Colonic mucosa (tissue), 4 donors: ENCODE measurements at regions not wholly inside any gene's neighbourhood (a gene's known extent, or its start where the extent isn't known, plus 50 kb on each side); places are given as distances from the start of the nearest gene placed in this dataset.

Experiments used
- DNase-seq: peaks from one replicate; pipeline ENCODE4 v3.0.0-alpha.2; 2020
- H3K27ac ChIP-seq: fragments of 200-600 bp; one replicate; pipeline ENCODE4 v1.8.0; 2021
- H3K27me3 ChIP-seq: fragments of 200-600 bp; one replicate; pipeline ENCODE4 v1.8.0; 2021
- H3K36me3 ChIP-seq: fragments of 200-600 bp; one replicate; pipeline ENCODE4 v1.8.0; 2021
- H3K4me1 ChIP-seq: fragments of 200-600 bp; one replicate; pipeline ENCODE4 v1.8.0; 2021; ENCODE audit warnings: mild to moderate bottlenecking
- H3K4me3 ChIP-seq: fragments of 200-600 bp; one replicate; pipeline ENCODE4 v1.8.0; 2021
- H3K9ac ChIP-seq, 2 donors: one replicate each; pipeline ENCODE4 v1.7.0; 2013; ENCODE audit warnings: control low read depth in 2 of 2, low read depth in 2 of 2, low read length in 2 of 2
- H3K9me3 ChIP-seq: fragments of 200-600 bp; one replicate; pipeline ENCODE4 v1.8.0; 2021
- CTCF ChIP-seq: fragments of 200-600 bp; IDR thresholded peaks from one replicate; pipeline ENCODE4 v1.8.0; 2022; ENCODE audit warnings: antibody characterized with exemption, mild to moderate bottlenecking
- intact Hi-C: fragments of 100-400 bp; cut with DNase I; formaldehyde crosslinking; loops from one replicate; pipeline ENCODE4 v1.14.1; 2022
- donor health status: healthy.
- donor health status: DM: no; HTN: no; CAD: no.
- donor health status: DM: no; HTN: no; CAD: no.

- TF ChIP-seq CTCF = no peak
- no peaks in the 10 kb centered on the region for H3K9me3 ChIP-seq
- H3K9ac ChIP-seq = no peak overlapping the region
- no peak overlapping the region for H3K27ac ChIP-seq
- H3K4me3 ChIP-seq = no peak overlapping the region
- DNase-seq = no peak
- intact Hi-C loops = loop anchor here (10.0 kb wide), 2 partner anchors 949 to 1281 kb away; no protein-coding TSS in a partner anchor
- no peaks in the 10 kb centered on the region for H3K4me1 ChIP-seq
- H3K27me3 ChIP-seq = no peaks in the 10 kb centered on the region
- no peaks in the 10 kb centered on the region for H3K36me3 ChIP-seq
These were observed 888.0 kb downstream of the EPHA4 start for GRCh38 chr2:220684099-220684498.

GRCh38 chr2:220687231-220687843 is 884.8 kb downstream of the EPHA4 start:
- no peak overlapping the region for H3K4me3 ChIP-seq
- intact Hi-C loops = loop anchor here (2.0 to 10.0 kb wide), 3 partner anchors 885 to 1277 kb away; partner anchors contain the start of gene EPHA4
- H3K9me3 ChIP-seq = no peaks in the 10 kb centered on the region
- H3K9ac ChIP-seq = no peak overlapping the region
- TF ChIP-seq CTCF = peak; percentile 79
- H3K36me3 ChIP-seq = no peaks in the 10 kb centered on the region
- H3K27me3 ChIP-seq = no peaks in the 10 kb centered on the region
- H3K4me1 ChIP-seq = no peaks in the 10 kb centered on the region
- DNase-seq = peak; percentile 69
- no peak overlapping the region for H3K27ac ChIP-seq

GRCh38 chr2:220695397-220696279 is 876.5 kb downstream of the EPHA4 start:
- Histone ChIP-seq H3K36me3 (no peaks in the 10 kb centered on the region), H3K27ac (no peak overlapping the region), H3K4me3 (no peak overlapping the region), H3K4me1 (no peaks in the 10 kb centered on the region), H3K27me3 (no peaks in the 10 kb centered on the region), H3K9ac (no peak overlapping the region), H3K9me3 (no peaks in the 10 kb centered on the region)
- intact Hi-C loops = no loop called here
- DNase-seq = no peak
- no peak for TF ChIP-seq CTCF

- intact Hi-C loops = no loop called here
These were observed 875.8 kb downstream of the EPHA4 start for GRCh38 chr2:220696280-220696669.

GRCh38 chr2:220697011-220697410 is 875.1 kb downstream of the EPHA4 start:
- no peak for DNase-seq
- Histone ChIP-seq H3K27ac (no peak overlapping the region), H3K36me3 (no peaks in the 10 kb centered on the region), H3K4me3 (no peak overlapping the region), H3K4me1 (no peaks in the 10 kb centered on the region), H3K27me3 (no peaks in the 10 kb centered on the region), H3K9ac (no peak overlapping the region), H3K9me3 (no peaks in the 10 kb centered on the region)
- intact Hi-C loops = no loop called here
- TF ChIP-seq CTCF = no peak

More at GRCh38 chr2:220696280-220696669, 875.8 kb downstream of the EPHA4 start:
- no peak overlapping the region for H3K27ac ChIP-seq
- H3K27me3 ChIP-seq = no peaks in the 10 kb centered on the region
- no peak overlapping the region for H3K9ac ChIP-seq
- no peak for TF ChIP-seq CTCF
- no peaks in the 10 kb centered on the region for H3K9me3 ChIP-seq
- no peaks in the 10 kb centered on the region for H3K4me1 ChIP-seq
- no peak for DNase-seq
- H3K4me3 ChIP-seq = no peak overlapping the region
- no peaks in the 10 kb centered on the region for H3K36me3 ChIP-seq
